ENCODE measurements at regions not wholly inside any gene's neighbourhood (a gene's known extent, or its start where the extent isn't known, plus 50 kb on each side); places are given as distances from the start of the nearest gene placed in this dataset.

- H3K9ac ChIP-seq (ENCODE audit: low read length) = no peak overlapping the region
- CTCF ChIA-PET = no interaction called here
- DNase-seq (ENCODE audit: low read depth, low spot score) = no peak
- no peak overlapping the region for H3K27ac ChIP-seq (ENCODE audit: low read depth, low read length)
- POLR2A ChIA-PET = no interaction called here
- H3K9me2 ChIP-seq (ENCODE audit: insufficient read depth) = no peaks in the 10 kb centered on the region
- no peaks in the 10 kb centered on the region for H3K27me3 ChIP-seq (ENCODE audit: insufficient read depth, low read length)
- H3K36me3 ChIP-seq (ENCODE audit: control insufficient read depth in 1 of 2, insufficient read depth in 2 of 2, low read length in 2 of 2) = no peaks in the 10 kb centered on the region
- peaks cover 6 to 14% of the 10 kb centered on the region in 2 experiments; a peak in 3 of 4 replicates for H3K9me3 ChIP-seq (ENCODE audit: control insufficient read depth in 1 of 2, insufficient read depth in 1 of 2, low read depth in 1 of 2, low read length in 2 of 2)
- ATAC-seq = no peak
- RAD21 ChIA-PET (ENCODE audit: low non-redundant PET in 1 of 2, low total read pairs in 2 of 2, uncharacterized antibody in 2 of 2, unreplicated experiment in 2 of 2) = no interaction called here
- no peak overlapping the region for H3K4me2 ChIP-seq (ENCODE audit: low read length)
- no peaks in the 10 kb centered on the region for H4K20me1 ChIP-seq (ENCODE audit: insufficient read depth)
- H3K4me3 ChIP-seq (replicated peaks in 1 of 2; ENCODE audit: low read depth in 1 of 2, low read length in 2 of 2) = no peak overlapping the region
- intact Hi-C loops (cut with micrococcal nuclease) = no loop called here
- H2AFZ ChIP-seq (ENCODE audit: low read depth, low read length, poor library complexity, severe bottlenecking) = no peak overlapping the region
- BruUV-seq (replicated peaks) = no TSS peak
- no peaks in the 10 kb centered on the region for H3K4me1 ChIP-seq (ENCODE audit: control insufficient read depth in 1 of 2, insufficient read depth in 2 of 2, low read length in 2 of 2)
- TF ChIP-seq ZBTB33 (IDR thresholded peaks at IDR 0.05; ENCODE audit: extremely low read depth, insufficient replicate concordance, low read length) (no peak), CTCF (IDR thresholded peaks at IDR 0.05 in 2 of 3, conservative IDR thresholded peaks at IDR 0.05 in 1 of 3; ENCODE audit: borderline replicate concordance in 1 of 3, insufficient read depth in 1 of 3, low read depth in 2 of 3, low read length in 2 of 3) (no peak), POLR2A (IDR thresholded peaks at IDR 0.05; ENCODE audit: borderline replicate concordance, extremely low read depth, insufficient read depth, insufficient read length) (no peak), EGR1 (IDR thresholded peaks at IDR 0.05; ENCODE audit: low read depth) (no peak), EZH2 (IDR thresholded peaks at IDR 0.05) (no peak), ZFX (IDR thresholded peaks at IDR 0.05) (no peak), JUND (IDR thresholded peaks at IDR 0.05) (no peak)
- H3K79me2 ChIP-seq (ENCODE audit: insufficient read depth, low read length) = no peaks in the 10 kb centered on the region
Measured at GRCh38 chr11:38543986-38544385, 1946.0 kb upstream of the RAG2 start.
